AG10803 (cell line): ENCODE measurements at regions not wholly inside any gene's neighbourhood (a gene's known extent, or its start where the extent isn't known, plus 50 kb on each side); places are given as distances from the start of the nearest gene placed in this dataset.
"Not testable (repeated sequence)": the region's sequence is repeated elsewhere in the genome, so short reads cannot be mapped to it uniquely, and the experiment has no call there.

Experiments used
- DNase-seq: peaks from one replicate; pipeline ENCODE4 v3.0.0; 2010; ENCODE audit warnings: low read depth
- H3K4me3 ChIP-seq: 2 replicates; pipeline ENCODE4 v1.5.1; 2011; ENCODE audit warnings: mild to moderate bottlenecking, low read length, control low read depth
- CTCF ChIP-seq: conservative IDR thresholded peaks from 2 replicates; pipeline ENCODE4 v1.5.1; 2011; ENCODE audit warnings: mild to moderate bottlenecking, low read length, control low read depth, inconsistent platforms

DNA sequence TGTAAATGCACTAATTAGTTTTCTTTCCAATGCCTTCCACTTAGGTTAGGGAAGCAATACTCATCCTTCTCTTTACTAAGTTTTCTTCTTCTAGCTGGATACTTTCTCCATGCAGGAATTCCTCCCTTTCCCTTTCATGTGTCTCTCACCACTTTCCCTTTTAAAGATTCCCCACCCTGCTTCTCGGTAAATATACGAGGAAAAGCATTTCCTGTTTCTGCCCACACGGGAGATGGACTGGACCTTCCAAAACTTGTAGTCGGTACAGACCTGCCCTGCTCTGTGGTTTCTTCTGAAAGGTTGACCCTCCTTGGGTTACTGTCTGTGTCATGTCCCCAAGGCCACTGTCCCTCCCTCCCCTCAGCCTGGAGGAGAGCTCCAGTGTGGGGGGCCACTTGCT, 58.9 kb upstream of the LYZL2 start:
- TF ChIP-seq CTCF = no peak
- no peak overlapping the region for H3K4me3 ChIP-seq
- no peak for DNase-seq

- DNase-seq = peak; percentile 72
- no peak overlapping the region for H3K4me3 ChIP-seq
- peak; percentile 94 for TF ChIP-seq CTCF
Observed at GRCh38 chr10:30687698-30688213, 58.2 kb upstream of the LYZL2 start.

DNA sequence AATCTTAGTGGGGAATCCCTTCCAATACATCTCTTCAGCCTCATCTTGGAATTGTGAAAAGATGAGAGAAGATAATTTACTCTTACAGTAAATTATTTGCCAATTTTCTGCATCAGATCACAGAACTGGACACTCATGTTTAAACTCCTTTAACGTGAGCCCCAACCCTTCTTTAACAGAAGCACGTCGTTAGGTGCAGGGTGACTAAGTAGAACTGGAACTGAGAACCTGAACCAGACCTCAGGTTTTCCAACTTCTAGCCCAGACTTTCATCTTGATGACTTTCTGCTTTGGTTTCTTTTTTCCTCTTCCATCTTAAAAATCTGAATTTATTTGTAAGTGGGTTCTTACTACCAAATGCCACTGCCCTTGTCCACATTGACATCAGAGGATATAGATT, 57.2 kb upstream of the LYZL2 start:
- no peak overlapping the region for H3K4me3 ChIP-seq
- TF ChIP-seq CTCF = no peak
- no peak for DNase-seq

DNA sequence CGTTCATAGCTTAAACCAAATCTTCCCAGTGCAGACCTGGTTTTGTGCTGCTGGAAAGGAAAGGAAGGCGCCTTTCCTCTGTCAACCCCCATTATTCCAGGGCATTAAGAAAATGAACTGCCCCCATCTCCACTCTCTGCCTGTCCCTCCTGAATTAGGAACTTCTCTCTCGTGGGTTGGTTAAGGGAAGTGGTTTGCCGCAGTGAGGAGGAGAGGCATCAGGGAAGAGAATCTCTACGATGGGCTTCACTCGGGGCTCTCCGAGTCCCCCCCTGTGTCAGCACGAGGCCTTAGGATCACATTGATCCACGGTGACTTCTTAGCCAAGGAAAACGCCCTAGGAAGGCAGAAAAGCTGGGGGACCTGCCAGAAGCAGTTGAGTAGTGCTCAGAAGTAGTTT, 53.9 kb upstream of the LYZL2 start:
- no peak for DNase-seq
- no peak for TF ChIP-seq CTCF
- no peak overlapping the region for H3K4me3 ChIP-seq

DNA sequence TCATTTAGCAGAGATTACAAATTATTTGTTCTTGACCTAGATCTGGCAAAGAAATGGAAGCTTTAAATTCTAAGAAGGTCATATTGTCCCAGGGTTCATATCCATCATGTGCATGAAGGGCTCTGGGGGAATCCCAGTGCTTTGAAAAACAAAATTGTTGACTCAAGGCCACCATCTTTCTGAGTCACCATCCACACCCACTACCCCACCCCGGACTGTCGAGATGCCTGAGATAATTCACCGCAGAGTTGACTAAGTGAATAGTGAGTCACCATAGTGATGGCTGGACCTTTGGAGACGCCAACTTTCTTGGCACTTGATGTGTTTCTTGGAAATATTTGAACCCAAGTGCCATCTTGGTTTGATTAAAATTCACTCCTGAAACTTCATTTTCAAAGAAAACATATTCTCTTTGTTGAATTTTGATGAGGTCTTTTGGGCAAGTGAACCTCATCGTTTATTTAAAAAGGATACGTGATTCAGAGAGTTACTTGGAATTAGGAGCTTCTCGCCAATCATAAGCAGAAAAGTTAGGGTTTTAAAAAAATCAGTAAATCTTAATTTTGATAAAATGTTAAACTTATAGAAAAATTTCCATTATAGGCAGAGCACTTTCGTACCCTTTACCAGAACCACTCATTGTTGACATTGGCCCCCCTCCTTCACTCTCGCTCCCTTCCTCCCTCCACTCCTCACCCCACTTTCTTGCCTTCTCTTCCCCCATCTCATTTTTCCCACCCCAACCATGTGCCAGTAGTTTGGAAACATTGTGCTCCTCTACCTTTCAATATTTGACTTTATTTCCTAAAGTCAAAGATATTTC, 53.0 kb upstream of the LYZL2 start:
- peak; percentile 93 for DNase-seq
- not testable (repeated sequence) for H3K4me3 ChIP-seq

- no peak overlapping the region for H3K4me3 ChIP-seq
- no peak for TF ChIP-seq CTCF
- no peak for DNase-seq
Observed at GRCh38 chr10:30680908-30681307, 51.4 kb upstream of the LYZL2 start.
